Trophoblast cell (in vitro differentiated cells and primary cell): ENCODE measurements at regions not wholly inside any gene's neighbourhood (a gene's known extent, or its start where the extent isn't known, plus 50 kb on each side); places are given as distances from the start of the nearest gene placed in this dataset.

Source experiments
- DNase-seq, 2 donors: peaks; one replicate each; pipeline ENCODE4 v3.0.0-alpha.2; 2016
- H2AFZ ChIP-seq: 2 replicates; pipeline ENCODE4 v1.6.1; 2013; ENCODE audit warnings: low read length, moderate library complexity, mild to moderate bottlenecking; ENCODE audit not compliant: insufficient read depth, poor library complexity
- H2AK5ac ChIP-seq: 2 replicates; pipeline ENCODE4 v1.6.1; 2013; ENCODE audit warnings: mild to moderate bottlenecking, low read length
- H2BK120ac ChIP-seq: 2 replicates; pipeline ENCODE4 v1.6.1; 2013; ENCODE audit warnings: low read length, mild to moderate bottlenecking, moderate library complexity; ENCODE audit not compliant: insufficient read depth, poor library complexity
- H2BK12ac ChIP-seq: 2 replicates; pipeline ENCODE4 v1.6.1; 2013; ENCODE audit warnings: mild to moderate bottlenecking, low read length, moderate library complexity
- H2BK5ac ChIP-seq: 2 replicates; pipeline ENCODE4 v1.6.1; 2013; ENCODE audit warnings: low read length, low read depth, moderate library complexity, mild to moderate bottlenecking; ENCODE audit not compliant: poor library complexity
- H3K14ac ChIP-seq: 2 replicates; pipeline ENCODE4 v1.6.1; 2013; ENCODE audit warnings: mild to moderate bottlenecking, low read length
- H3K18ac ChIP-seq: 2 replicates; pipeline ENCODE4 v1.6.1; 2013; ENCODE audit warnings: mild to moderate bottlenecking, low read length
- H3K23ac ChIP-seq: 2 replicates; pipeline ENCODE4 v1.6.1; 2013; ENCODE audit warnings: low read length
- H3K27ac ChIP-seq: 2 replicates; pipeline ENCODE4 v1.5.1; 2013; ENCODE audit warnings: low read depth, mild to moderate bottlenecking, inconsistent platforms, low read length, moderate library complexity
- H3K27me3 ChIP-seq: 2 replicates; pipeline ENCODE4 v1.6.1; 2013; ENCODE audit warnings: inconsistent platforms, mild to moderate bottlenecking, low read length, moderate library complexity; ENCODE audit not compliant: insufficient read depth
- H3K36me3 ChIP-seq, 2 experiments: 1 replicate in 1 of 2; 2 replicates in 1 of 2; pipeline ENCODE4 v1.6.1; 2013; ENCODE audit warnings: low read length in 2 of 2, mild to moderate bottlenecking in 2 of 2, moderate library complexity in 1 of 2; ENCODE audit not compliant: insufficient read depth in 2 of 2, control insufficient read depth in 1 of 2
- H3K4ac ChIP-seq: 2 replicates; pipeline ENCODE4 v1.6.1; 2013; ENCODE audit warnings: low read depth, mild to moderate bottlenecking, low read length, moderate library complexity
- H3K4me1 ChIP-seq, 2 experiments: 1 replicate in 1 of 2; 2 replicates in 1 of 2; pipeline ENCODE4 v1.6.1; 2013; ENCODE audit warnings: low read length in 2 of 2, mild to moderate bottlenecking in 2 of 2, moderate library complexity in 1 of 2; ENCODE audit not compliant: insufficient read depth in 2 of 2, control insufficient read depth in 1 of 2
- H3K4me2 ChIP-seq: 2 replicates; pipeline ENCODE4 v1.6.1; 2013; ENCODE audit warnings: inconsistent platforms, mild to moderate bottlenecking, low read length, moderate library complexity
- H3K4me3 ChIP-seq: 2 replicates; pipeline ENCODE4 v1.5.1; 2013; ENCODE audit warnings: mild to moderate bottlenecking, low read depth, low read length, inconsistent platforms
- H3K79me1 ChIP-seq: one replicate; pipeline ENCODE4 v1.6.1; 2013; ENCODE audit warnings: low read length
- H3K79me2 ChIP-seq: 2 replicates; pipeline ENCODE4 v1.6.1; 2013; ENCODE audit warnings: low read length, mild to moderate bottlenecking; ENCODE audit not compliant: control insufficient read depth, insufficient read depth, poor library complexity
- H3K9ac ChIP-seq: 2 replicates; pipeline ENCODE4 v1.6.1; 2013; ENCODE audit warnings: mild to moderate bottlenecking, low read length
- H3K9me3 ChIP-seq: 2 replicates; pipeline ENCODE4 v1.6.1; 2013; ENCODE audit warnings: low read depth, mild to moderate bottlenecking, control low read depth, inconsistent platforms, low read length; ENCODE audit not compliant: insufficient read depth
- H4K12ac ChIP-seq: 2 replicates; pipeline ENCODE4 v1.6.1; 2013; ENCODE audit warnings: low read depth, mild to moderate bottlenecking, low read length, moderate library complexity
- H4K8ac ChIP-seq: 2 replicates; pipeline ENCODE4 v1.6.1; 2013; ENCODE audit warnings: low read depth, mild to moderate bottlenecking, low read length, moderate library complexity
- H4K91ac ChIP-seq: one replicate; pipeline ENCODE4 v1.6.1; 2013; ENCODE audit warnings: low read depth, mild to moderate bottlenecking, low read length, moderate library complexity
- WGBS: extraction: QIAGEN DNeasy Blood & Tissue Kit; methylation state at CpG from one replicate; pipeline ENCODE4 v1.1.7; 2013; ENCODE audit warnings: missing lambda C conversion rate; ENCODE audit not compliant: insufficient read length, insufficient coverage; ENCODE audit errors: extremely low coverage; 5-methylcytosine and 5-hydroxymethylcytosine counted together

DNA sequence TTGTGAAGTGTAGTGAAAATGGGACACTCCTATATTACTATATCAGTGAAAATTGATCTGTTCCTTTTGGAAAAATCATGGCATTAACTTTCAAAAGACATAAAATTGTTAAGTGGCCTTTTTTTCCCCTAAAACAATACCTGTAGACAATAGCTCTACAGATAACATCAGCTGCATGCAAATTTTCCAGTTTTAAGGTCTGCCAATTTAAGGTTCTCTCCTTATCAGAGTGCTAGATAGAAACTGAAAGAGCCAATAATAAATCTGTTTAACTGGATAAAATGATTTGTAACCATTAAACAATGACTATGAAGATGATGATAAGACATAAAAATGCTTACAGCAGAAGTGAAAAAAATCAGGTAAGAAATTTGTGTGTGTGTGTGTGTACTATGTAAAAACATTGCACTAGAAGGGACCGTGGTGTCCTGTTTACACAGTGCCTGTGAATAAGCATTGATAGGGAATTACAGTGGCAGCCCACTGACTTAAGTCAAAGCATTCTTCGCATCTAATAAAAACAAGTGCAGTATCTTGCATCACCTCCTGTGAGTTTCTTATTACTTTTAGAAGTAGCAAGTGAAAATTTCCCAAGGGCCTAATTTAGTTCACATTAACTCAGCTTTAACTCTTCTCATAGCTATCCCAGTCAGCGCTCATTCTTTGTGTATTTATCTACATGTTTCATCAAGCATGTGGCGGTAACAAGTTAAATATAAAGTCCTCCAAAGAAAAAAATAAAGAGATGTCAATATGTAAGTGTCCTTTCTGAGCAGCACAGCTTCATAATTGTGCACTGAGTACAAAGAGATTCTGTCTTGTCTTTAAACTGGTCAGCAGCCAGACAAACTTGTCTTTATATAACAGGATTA lies 261.9 kb downstream of the ARL4A start:
- Histone ChIP-seq H4K8ac (no peak overlapping the region), H3K4me3 (no peak overlapping the region), H4K91ac (peak overlapping the region; percentile 37), H3K27ac (no peak overlapping the region), H3K4me2 (no peak overlapping the region), H3K4me1 (peaks cover 0 to 2% of the 10 kb centered on the region in 2 experiments), H3K18ac (no peak overlapping the region), H3K79me2 (no peaks in the 10 kb centered on the region), H3K4ac (no peak overlapping the region), H3K23ac (no peak overlapping the region), H2AK5ac (no peak overlapping the region), H3K9ac (no peak overlapping the region), H3K14ac (no peak overlapping the region), H2AFZ (no peak overlapping the region), H3K36me3 (no peaks in the 10 kb centered on the region), H2BK120ac (no peak overlapping the region), H3K79me1 (peaks cover 2% of the 10 kb centered on the region), H4K12ac (no peak overlapping the region), H2BK5ac (no peak overlapping the region), H3K9me3 (no peaks in the 10 kb centered on the region), H2BK12ac (no peak overlapping the region), H3K27me3 (no peaks in the 10 kb centered on the region)
- no peak for DNase-seq
- WGBS: no CpG with 5 or more reads among the region's 4 CpGs

DNA sequence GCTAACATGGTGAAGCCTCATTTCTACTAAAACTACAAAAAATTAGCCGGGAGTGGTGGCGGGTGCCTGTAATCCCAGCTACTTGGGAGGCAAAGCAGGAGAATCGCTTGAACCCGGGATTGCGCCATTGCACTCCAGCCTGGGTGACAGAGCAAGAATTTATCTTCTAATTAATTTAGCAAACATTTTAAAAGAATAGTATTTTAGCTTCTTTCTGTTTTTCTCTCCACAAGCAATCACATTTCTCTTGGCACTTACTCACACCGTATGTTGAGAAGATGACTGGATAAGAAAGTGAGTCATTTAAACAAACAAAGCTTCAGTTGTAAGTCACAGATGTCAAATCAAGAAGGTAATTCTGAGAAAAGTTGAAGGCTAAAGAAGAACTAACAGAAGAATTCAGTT lies 264.0 kb downstream of the ARL4A start:
- H3K79me1 ChIP-seq: peaks cover 5% of the 10 kb centered on the region
- H3K14ac ChIP-seq: no peak overlapping the region

DNA sequence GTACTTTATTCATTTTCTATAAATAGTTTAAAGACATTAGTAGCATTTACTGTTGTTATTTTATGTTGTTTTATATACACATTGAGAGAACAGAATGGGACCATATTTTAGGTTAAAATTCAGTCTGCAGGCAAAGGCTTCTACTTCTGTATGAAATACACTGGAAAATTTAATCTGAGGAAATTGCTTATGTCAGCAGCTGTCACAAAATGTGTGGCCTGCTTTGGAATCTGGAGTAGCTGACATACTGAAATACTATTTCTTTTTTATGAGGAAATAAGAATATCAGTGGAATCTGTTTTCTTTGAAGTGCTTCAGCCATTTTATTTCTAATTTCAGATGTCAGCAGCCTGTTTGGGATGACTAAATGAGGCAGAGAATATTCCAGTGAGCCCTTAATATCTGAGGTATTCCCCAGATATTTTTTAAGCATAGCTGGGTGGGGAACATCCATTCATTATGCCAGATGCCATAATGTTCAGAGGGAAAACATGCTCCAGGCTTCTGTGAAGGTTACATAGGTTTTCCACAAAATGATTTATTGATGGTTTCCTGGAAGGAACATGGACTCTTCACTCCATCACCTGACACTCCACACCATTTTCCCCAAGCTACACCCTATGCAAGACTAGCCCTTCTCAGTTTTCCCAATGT lies 267.1 kb downstream of the ARL4A start:
- H2BK5ac ChIP-seq: peak overlapping the region; percentile 21
- no peak overlapping the region for H3K18ac ChIP-seq
- H3K14ac ChIP-seq: no peak overlapping the region
- no peak overlapping the region for H2AK5ac ChIP-seq
- H3K23ac ChIP-seq: no peak overlapping the region
- peak overlapping the region; percentile 64 for H3K27ac ChIP-seq
- H3K4me1 ChIP-seq: peaks cover 0 to 2% of the 10 kb centered on the region in 2 experiments
- H3K79me2 ChIP-seq: no peaks in the 10 kb centered on the region
- no peaks in the 10 kb centered on the region for H3K9me3 ChIP-seq
- H4K8ac ChIP-seq: no peak overlapping the region
- H3K4me3 ChIP-seq: no peak overlapping the region
- H2BK120ac ChIP-seq: peak overlapping the region; percentile 72
- no peak overlapping the region for H2BK12ac ChIP-seq
- peaks cover 5% of the 10 kb centered on the region for H3K79me1 ChIP-seq
- H2AFZ ChIP-seq: no peak overlapping the region
- peak overlapping the region; percentile 24 for H4K91ac ChIP-seq
- no peaks in the 10 kb centered on the region for H3K27me3 ChIP-seq
- H3K36me3 ChIP-seq: no peaks in the 10 kb centered on the region
- no peak overlapping the region for H3K9ac ChIP-seq
- H3K4me2 ChIP-seq: no peak overlapping the region
- DNase-seq: no peak
- H4K12ac ChIP-seq: no peak overlapping the region
- no peak overlapping the region for H3K4ac ChIP-seq

More for the DNA sequence above, 264.0 kb downstream of the ARL4A start:
- WGBS: no CpG with 5 or more reads among the region's 6 CpGs
- Histone ChIP-seq H3K27me3 (no peaks in the 10 kb centered on the region), H3K36me3 (no peaks in the 10 kb centered on the region), H3K4me1 (peaks cover 0 to 2% of the 10 kb centered on the region in 2 experiments), H3K4me3 (no peak overlapping the region), H4K91ac (peak overlapping the region; percentile 55), H2BK120ac (peak overlapping the region; percentile 51), H3K4ac (no peak overlapping the region), H4K12ac (no peak overlapping the region), H3K79me2 (no peaks in the 10 kb centered on the region), H3K4me2 (no peak overlapping the region), H2AK5ac (no peak overlapping the region), H2BK12ac (peak overlapping the region; percentile 71), H3K23ac (no peak overlapping the region), H2BK5ac (peak overlapping the region; percentile 49), H3K9me3 (no peaks in the 10 kb centered on the region), H3K9ac (no peak overlapping the region), H2AFZ (no peak overlapping the region), H4K8ac (peak overlapping the region; percentile 38), H3K27ac (no peak overlapping the region), H3K18ac (no peak overlapping the region)
- peak in 1 of 2 donors; percentile 32 for DNase-seq

DNA sequence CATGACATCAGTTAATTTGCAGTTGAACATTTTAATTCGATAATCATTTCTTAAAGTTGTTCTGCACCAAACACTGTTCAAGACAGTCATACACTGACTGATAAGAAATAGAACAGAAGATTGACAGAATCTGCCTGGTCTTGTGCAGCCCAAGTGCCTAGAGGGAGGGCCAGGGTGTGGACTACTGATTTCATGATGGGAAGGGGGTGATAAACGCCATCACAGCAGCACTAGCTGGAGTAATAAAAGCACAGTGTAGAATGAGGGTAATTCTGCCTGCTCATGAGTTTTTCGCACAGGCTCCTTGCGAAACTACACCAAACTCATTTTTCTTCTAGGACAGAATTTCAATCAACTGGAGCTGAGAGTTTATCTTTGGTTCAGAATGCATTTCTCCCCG lies 270.1 kb downstream of the ARL4A start:
- H3K9me3 ChIP-seq: no peaks in the 10 kb centered on the region
- H3K79me2 ChIP-seq: no peaks in the 10 kb centered on the region
- H3K27me3 ChIP-seq: no peaks in the 10 kb centered on the region
- H4K12ac ChIP-seq: no peak overlapping the region
- no peak overlapping the region for H3K4me2 ChIP-seq
- H2BK5ac ChIP-seq: no peak overlapping the region
- no peak overlapping the region for H2BK12ac ChIP-seq
- H3K14ac ChIP-seq: no peak overlapping the region
- H4K8ac ChIP-seq: no peak overlapping the region
- no peak overlapping the region for H3K4ac ChIP-seq
- peaks cover 3% of the 10 kb centered on the region for H3K79me1 ChIP-seq
- peaks cover 0 to 2% of the 10 kb centered on the region in 2 experiments for H3K4me1 ChIP-seq
- no CpG with 5 or more reads among the region's 5 CpGs for WGBS
- H2BK120ac ChIP-seq: no peak overlapping the region
- H4K91ac ChIP-seq: no peak overlapping the region
- no peak for DNase-seq
- H2AFZ ChIP-seq: no peak overlapping the region
- no peak overlapping the region for H3K9ac ChIP-seq
- no peak overlapping the region for H3K18ac ChIP-seq
- no peak overlapping the region for H2AK5ac ChIP-seq
- peak overlapping the region; percentile 80 for H3K23ac ChIP-seq
- no peak overlapping the region for H3K27ac ChIP-seq
- no peaks in the 10 kb centered on the region for H3K36me3 ChIP-seq
- H3K4me3 ChIP-seq: no peak overlapping the region
